SU-DHL-6 (cell line): ENCODE measurements at regions not wholly inside any gene's neighbourhood (a gene's known extent, or its start where the extent isn't known, plus 50 kb on each side); places are given as distances from the start of the nearest gene placed in this dataset.

Experiments used
- CTCF ChIP-seq: fragments of 200-600 bp; sonication (generic); IDR thresholded peaks from one replicate; pipeline ENCODE4 v1.5.1; 2017; ENCODE audit warnings: antibody characterized with exemption, mild to moderate bottlenecking, low read length, moderate library complexity; ENCODE audit not compliant: insufficient read depth, poor library complexity, severe bottlenecking
- EZH2phosphoT487 ChIP-seq: fragments of 200-600 bp; sonication (generic), shearing (Covaris generic); conservative IDR thresholded peaks from 2 replicates; pipeline ENCODE4 v1.6.1; 2018; ENCODE audit warnings: mild to moderate bottlenecking, antibody characterized with exemption, low read length, moderate library complexity, mixed read lengths

- TF ChIP-seq CTCF: no peak
- TF ChIP-seq EZH2phosphoT487: no peak
Measured at GRCh38 chr1:98298319-98298718, 363.2 kb upstream of the SNX7 start.
